HG03139 (cell line): ENCODE measurements at regions not wholly inside any gene's neighbourhood (a gene's known extent, or its start where the extent isn't known, plus 50 kb on each side); places are given as distances from the start of the nearest gene placed in this dataset.

Source experiments
- ATAC-seq: cut with Tn5 transposase; IDR thresholded peaks from one replicate; pipeline ENCODE4 v1.9.1; 2021; ENCODE audit not compliant: unreplicated experiment

GRCh38 chr18:67381608-67382150 lies 134.8 kb downstream of the DSEL start:
- no peak for ATAC-seq

- ATAC-seq, result no peak
These were observed 135.7 kb downstream of the DSEL start for GRCh38 chr18:67380867-67381266.

- ATAC-seq, result no peak
These were observed 136.5 kb downstream of the DSEL start for GRCh38 chr18:67379981-67380380.

GRCh38 chr18:67376372-67376771 lies 140.1 kb downstream of the DSEL start:
- ATAC-seq, result no peak

- no peak for ATAC-seq
These were observed 142.9 kb downstream of the DSEL start for GRCh38 chr18:67373636-67374035.

DNA sequence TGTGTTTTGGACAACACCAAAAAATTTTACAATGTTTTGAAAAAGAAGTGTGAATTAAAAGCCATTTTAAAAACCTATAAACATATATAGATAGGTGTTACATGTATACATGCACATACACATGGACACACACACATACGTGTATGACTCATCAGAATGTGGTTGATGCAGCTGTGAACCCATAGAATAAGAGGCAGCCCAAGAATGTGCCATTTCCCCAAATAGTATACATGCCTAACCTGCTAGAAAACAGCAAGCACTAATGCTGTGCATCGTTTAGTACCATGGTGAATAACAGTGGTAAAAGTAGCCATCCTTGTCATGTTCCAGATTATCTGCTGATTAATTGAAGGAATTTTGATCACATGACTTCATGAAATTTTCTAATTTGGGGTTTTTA lies 149.0 kb downstream of the DSEL start:
- ATAC-seq, result no peak

GRCh38 chr18:67363694-67364093 lies 152.8 kb downstream of the DSEL start:
- no peak for ATAC-seq

GRCh38 chr18:67362906-67363305 lies 153.6 kb downstream of the DSEL start:
- ATAC-seq, result no peak

DNA sequence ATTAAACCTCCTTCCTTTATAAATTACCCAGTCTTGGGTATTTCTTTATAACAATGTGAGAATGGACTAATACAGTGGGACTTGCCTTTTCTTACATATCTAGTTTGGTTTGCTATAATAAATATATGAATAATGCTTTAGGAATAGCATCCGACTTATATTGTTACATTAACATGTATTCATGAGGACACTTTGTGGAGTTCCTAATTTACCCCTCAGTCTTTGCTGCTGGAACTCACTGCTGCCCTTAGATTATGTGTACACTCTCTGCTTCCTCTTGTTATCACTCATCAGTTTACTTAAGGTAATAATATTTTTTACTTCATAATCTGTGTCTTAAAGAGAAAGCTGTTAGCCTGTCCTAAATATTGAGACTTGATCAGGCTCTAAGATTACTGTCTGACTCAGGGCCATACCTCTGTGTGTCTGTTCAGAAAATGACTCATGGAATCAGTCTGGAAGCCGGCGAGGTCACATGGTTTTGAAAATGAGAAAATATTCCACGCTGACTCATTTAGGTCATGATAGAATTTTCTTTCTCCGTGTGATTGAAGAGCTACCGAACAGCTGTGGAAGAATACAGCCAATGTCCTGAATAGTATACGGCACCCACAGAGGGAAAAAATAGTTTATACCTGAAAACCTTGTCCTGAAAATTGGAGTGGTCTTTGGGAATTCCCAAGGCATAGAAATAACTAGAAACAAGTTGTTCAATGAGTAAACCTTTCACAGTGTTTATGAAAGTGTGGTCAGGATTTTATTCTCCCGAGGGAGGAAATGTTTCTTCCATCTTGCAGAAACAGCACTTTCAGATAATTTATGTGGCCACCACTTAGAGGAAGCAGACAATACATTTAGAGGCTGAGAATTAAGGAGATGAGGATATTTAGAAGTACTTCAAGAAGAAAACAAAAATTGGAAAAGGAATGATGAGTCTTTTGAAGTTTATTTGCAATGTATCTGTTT lies 156.4 kb downstream of the DSEL start:
- ATAC-seq, result peak; percentile 76

GRCh38 chr18:67358947-67359346 lies 157.6 kb downstream of the DSEL start:
- no peak for ATAC-seq

DNA sequence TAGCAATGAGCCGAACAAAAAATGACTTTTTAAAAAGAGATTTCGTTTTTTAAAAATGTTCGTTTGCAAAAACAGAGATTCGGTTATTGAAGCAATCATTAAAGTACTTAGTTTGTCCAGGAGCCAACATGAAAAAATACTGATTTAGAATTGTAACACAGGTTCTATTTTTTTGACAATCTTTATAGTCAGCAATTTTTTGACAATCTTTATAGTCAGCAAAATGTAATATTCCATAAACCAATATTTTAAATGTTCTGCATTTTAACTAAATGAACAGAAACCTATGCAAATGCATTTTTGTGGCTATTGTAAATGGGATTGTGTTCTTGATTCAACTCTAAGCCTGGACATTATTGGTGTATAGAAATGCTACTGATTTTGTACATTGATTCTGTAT lies 161.8 kb downstream of the DSEL start:
- no peak for ATAC-seq

DNA sequence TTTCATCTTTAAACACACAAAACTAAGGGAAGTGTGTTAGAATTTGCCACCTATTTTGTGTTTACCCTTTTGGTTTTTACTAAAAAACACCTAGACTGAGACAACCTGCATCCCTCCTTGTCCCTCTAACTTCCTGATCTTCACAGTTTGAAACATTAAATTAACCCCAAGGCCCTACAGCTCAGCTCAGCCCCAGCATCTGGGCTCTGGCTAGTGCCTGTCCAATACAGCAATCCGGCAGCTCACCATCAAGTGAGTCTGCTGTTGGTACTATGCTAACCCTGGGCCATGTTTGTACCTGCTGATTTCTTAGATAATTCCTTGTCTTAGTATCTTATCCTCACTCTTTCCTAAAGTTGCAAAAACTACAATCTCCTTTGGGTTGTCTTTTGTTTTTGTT lies 162.4 kb downstream of the DSEL start:
- no peak for ATAC-seq

- no peak for ATAC-seq
These were observed 169.1 kb downstream of the DSEL start for GRCh38 chr18:67347438-67347837.

- ATAC-seq, result no peak
These were observed 174.4 kb downstream of the DSEL start for GRCh38 chr18:67342159-67342558.

DNA sequence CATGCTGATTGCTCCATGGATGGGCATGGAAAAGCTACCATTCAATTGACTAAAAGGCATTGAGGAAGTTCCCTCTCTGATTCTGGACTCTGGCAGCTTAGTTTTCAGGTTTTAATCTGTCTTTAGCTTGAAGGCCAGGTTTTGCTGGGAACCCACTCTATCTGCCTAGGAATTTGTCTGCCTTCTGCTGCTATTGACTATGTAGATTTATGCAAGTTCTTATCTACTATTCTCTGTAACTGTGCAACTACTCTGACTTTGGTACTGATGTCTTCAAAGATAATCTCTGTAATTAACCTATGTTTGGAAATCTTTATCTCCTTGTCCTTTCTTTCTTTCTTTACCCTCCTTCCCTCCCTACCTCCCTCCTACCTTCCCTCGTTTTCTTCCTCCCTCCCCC lies 178.8 kb downstream of the DSEL start:
- ATAC-seq, result no peak

DNA sequence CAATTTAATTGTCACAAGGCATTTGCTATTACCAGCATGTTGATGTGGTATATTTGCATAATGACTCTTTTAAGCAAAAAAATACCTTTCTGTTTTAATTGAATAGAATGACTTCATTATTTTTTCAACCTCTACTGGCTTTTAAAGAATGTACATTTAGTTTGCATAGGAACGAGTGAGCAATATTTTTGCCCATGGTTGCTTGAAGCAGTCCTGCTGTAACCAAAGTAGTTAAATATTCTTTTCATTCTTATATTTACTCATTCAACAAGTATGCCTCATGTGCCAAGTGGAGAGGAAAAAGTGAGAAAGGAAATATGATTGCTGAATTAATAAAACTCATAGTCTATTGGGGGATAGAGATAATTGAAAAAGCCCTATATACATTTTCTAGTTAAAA lies 184.7 kb downstream of the DSEL start:
- no peak for ATAC-seq

DNA sequence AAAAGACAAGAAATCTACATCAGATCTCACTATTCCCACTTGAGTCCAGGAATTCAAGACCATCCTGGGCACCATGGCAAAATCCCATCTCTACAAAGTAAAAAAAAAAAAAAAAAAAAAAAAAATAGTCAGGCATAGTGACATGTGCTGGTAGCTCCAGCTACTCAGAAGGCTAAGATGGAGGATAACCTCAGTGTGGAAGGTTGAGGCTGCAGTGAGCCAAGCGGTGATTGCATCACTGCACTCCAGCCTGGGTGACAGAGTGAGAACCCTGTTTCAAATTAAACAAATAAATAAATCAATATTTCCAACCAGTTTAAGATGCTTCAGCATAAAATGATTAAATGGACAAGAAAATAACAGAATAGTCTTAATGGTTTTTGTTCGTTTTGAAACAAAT lies 197.4 kb downstream of the DSEL start:
- no peak for ATAC-seq

- no peak for ATAC-seq
These were observed 197.9 kb downstream of the DSEL start for GRCh38 chr18:67318651-67319050.

GRCh38 chr18:67310826-67311225 lies 205.7 kb downstream of the DSEL start:
- ATAC-seq, result no peak

DNA sequence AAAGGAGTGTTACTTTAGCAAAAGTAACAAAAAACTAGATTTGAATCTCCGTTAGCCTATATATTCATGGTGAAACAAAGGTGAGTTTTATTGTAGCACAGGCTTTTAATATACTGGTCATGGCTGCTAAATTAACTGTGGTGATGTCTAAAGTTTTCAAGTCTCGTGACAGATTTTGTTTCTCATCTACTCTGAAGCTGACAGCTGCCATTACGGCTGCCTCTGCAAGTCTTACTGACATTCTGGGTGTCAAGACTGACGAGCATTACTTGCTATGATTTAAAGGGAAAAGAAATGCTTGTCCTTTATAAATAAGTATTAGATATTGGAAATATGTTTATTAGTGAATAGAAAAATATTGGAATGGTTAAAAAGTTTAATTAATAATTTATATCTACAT lies 207.7 kb downstream of the DSEL start:
- no peak for ATAC-seq

DNA sequence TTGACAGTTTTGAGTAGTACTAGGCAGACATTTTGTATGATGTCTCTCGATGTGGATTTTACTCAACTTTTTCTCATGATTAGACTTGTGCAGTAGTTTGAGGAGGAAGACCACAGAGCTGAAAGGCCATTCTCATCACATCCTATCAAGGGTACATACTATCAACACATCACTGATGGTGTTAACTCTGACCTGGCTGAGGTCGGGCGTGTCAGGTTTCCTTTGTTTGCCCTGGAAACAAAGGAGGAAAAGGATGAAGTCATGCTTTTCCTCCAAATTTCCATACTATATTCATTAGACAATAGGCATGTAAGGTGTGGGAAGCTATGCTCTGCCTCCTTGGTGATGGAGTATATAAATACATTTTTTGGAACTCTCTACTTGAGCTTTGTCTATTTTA lies 211.1 kb downstream of the DSEL start:
- ATAC-seq, result no peak

DNA sequence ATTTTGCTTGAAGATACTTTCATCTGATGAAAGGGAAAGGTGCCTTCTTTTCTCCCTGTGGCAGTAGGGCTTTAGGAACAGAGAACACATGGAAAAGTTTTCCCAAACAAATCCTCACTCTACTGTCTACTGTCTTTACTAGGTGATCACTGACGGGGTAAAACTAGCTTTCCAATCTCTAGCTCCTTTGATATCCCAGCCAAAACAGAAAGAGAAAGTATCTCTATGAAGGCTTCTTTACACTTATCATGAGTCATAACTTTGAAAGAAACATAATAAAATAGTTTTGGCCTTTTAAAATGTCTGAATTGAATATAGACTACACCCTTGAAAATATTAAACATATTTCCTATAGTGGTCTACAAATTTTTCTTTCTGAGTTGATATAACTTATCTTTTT lies 214.5 kb downstream of the DSEL start:
- no peak for ATAC-seq

DNA sequence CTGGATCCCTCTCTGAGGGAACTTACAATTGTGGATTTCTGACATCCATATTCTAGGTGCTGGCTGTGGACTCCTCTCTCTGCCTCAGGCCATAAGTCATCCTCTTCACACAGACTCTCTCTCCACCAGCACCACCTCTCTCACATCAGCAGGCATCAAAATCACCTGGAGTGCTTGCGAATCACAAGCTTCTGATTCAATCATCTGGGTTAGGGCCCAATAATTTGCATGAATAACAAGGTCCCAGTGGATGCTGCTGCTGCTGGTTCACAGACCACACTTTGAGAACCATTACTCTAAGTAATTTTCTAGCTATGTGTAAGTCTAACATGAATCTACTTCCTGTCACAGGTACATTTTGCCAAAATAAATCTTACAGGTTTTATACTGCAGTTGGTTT lies 214.9 kb downstream of the DSEL start:
- ATAC-seq, result no peak
